Right hindlimb (tissue), 1 donor: ENCODE measurements at regions not wholly inside any gene's neighbourhood (a gene's known extent, or its start where the extent isn't known, plus 50 kb on each side); places are given as distances from the start of the nearest gene placed in this dataset.
"Not testable (repeated sequence)": the region's sequence is repeated elsewhere in the genome, so short reads cannot be mapped to it uniquely, and the experiment has no call there.

Experiments
- DNase-seq: peaks from one replicate; pipeline ENCODE4 v3.0.0-alpha.2; 2018

DNA sequence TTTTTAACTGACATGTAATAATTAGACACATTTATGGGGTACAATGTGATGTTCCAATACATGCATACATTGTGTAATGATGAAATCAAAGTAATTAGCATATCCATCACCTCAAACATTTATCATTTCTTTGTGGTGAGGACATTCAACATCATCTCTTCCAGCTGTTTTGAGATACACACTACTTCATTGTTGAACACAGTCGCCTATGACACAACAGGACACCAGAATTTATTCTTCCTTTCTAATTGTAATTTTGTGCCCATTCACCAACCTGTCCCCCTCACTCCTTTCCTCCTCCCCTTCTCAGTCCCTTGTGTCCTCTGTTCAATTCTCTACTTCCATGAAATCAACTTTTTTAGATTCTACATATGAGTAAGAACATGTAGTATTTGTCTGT lies 113.4 kb upstream of the CBLB start:
- no peak for DNase-seq

DNA sequence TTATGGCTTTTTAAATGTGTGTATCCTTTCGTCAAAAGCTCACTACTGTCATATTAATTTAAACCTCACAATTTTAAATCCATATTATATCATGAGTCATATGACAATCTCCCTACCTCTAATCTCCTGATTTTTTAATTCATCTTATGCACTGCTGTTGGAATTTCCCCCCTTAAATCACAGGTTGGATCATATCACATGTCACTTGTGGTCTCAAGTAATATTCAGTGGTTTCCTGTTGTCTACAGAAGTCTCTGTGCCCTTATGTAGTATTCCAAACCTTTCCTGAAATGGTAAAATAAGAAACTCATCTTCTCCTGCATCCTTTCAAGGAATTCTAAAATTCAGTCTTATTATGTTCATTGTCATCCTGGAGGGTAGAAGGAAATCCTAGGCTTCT lies 116.0 kb upstream of the CBLB start:
- DNase-seq = no peak

DNA sequence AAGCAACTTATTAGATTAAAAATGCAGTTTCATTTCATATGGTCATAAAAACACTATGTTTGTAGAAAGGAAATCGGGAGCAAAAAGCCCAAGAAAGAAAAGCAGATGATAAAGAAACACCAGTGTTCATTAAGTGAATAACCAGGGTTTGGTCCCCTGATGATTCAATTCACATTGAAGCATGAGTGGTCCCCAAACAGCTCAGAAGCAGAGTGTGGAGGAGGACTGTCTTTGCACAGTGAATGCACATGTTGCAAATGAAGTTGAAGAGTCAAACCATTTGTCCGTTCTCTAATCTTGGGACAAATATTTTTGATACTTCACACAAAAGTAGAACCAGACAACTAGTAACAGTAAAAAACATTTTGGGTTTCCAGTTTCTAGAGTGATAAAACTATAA lies 117.5 kb upstream of the CBLB start:
- not testable (repeated sequence) for DNase-seq

DNA sequence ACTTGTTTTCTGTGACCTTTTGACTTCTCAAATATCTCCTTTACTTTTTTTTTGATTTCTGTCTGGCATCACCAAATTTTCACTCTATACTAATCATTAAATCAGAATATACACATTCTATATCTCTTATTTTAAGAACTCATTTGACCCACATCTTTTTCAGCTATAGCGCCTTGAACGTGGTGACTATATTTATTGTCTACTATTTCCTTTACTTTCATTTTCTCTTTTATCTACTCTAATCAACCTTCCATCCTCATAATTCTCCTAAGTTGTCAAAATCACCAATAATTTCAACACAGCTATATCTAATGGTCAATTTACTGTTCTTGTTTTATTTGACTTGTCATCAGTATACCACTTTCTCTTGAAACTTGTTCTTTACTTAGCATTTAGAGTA lies 119.0 kb upstream of the CBLB start:
- DNase-seq = no peak

DNA sequence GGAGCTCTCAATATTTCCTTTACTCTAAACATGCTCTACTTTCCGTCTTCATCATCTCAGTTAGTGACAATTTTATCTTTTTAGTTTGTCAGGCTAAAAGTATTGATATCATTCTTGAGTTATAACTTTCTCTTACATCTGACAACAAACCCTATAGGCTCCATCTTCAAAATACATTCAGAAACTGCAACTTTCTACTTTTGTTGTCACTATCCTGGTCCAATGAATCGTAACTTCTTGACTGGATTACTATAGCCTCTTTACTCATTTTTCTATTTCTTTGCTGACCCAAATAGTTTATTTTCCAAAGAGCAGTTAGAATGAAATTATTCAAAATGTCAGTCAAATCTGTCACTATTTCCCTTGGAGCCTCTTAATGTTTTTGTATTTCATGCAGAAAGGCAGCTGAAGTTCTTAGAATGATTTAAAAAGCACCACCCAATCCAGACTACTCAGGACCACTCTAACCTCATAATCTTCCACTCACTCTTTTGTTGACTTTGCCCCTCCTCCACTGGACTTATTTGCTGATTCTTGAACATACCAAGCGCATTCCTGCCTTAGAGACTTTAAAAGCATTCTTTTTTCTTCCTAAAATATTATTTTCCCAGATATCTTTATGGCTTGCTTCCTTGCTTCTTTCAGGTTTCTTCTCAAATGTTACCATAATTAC lies 119.9 kb upstream of the CBLB start:
- no peak for DNase-seq

DNA sequence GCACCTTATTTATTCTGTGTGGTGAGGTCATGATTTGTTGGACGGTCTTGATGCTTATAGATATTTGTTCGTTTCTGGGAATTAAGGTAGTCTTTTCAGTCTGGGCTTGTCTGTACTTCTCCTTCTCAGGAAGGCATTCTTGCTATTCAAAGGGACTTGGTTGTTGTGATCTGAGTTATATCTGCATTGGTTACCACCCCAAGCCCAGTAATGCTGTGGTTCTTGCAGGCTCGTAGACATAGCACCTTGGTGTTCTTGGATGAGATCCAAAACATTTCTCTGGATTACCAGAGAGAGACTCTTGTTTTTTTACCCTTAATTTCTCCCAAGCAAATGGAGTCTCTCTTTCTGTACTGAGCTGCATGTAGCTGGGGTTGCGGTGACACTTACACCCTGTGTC lies 128.0 kb upstream of the CBLB start:
- DNase-seq = no peak

DNA sequence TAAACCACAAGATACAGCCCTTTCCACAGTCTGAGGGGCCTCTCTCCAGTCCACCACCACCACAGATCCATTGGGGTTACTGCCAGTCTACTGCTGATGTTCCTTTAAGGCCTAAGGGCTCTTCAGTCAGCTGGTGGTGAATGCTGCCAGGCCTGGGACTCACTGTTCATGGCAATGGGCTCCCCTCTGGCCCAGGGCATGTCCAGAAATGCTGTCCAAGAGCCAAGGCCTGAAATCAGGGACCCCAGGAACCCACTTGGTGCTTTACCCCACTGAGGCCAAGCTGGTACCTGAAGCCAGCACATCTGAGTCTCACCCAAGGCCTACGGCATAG lies 128.6 kb upstream of the CBLB start:
- no peak for DNase-seq

DNA sequence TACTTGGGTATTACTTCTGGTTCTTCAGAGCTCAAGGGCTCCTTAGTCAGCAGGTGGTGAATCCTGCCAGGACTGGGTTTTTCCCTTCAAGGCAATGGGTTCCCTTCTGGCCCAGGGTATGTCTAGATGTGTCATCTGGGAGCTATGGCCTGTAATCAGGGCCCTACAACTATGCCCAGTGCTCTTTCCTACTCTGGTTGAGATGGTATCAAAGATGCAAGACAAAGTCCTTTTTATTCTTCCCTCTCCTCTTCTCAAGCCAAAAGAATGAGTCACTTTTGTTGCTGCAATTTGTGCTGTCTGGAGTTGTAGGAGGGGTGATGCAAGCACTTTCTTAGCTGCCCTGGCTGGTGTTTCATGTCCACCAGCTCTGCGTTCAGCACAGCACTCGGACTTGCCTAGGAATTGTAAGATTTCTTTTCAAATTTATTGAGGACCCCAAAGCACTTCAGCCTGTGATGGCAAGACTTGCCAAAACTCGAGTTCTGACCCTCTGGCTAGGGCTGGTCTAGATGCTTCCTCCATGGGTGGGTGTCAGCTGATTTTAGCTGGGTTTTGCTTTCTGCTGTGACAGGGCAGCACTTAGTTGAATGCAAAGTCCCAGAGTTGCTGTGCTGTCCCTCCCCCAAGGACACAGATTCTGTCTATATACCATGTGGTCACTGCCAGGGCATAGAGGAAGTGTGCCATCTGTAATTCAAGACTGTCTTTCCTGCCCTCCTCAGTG lies 129.2 kb upstream of the CBLB start:
- no peak for DNase-seq

DNA sequence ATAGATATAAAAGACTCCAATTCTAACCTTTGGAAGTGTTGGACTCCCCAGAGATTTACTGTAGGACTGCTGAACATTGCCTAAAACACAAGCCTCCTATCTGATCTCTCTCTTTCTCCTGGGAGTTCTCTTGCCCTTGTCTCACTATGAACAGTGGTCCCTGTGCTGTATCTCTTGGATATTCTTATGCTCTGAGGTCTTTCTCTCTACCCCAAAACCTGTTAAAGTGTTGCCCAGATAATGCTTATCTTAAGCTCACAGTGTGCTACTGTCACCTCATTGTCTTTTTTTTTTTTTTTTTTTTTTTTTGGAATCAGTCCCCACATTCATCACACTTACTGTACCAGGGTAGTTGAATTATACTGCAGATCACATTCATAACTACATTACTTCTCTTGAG lies 131.0 kb upstream of the CBLB start:
- no peak for DNase-seq

DNA sequence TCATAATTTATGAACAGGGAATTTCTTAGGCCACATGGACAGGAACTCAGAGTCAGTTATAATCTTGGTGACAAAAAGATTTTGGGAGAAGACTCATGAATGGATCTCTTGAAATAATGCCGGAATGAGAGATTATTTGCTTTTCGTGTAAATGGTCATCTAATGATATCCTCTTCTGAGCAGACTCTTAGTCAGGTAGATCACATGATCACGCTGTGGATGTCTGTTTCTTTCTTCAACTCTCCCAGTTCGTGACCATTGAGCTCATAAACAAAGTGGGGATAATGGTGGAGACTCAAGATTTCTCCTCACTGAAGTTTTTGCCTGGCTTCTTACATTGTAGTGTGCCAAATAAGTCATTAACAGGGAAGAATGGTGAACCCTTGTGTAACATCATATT lies 133.1 kb upstream of the CBLB start:
- DNase-seq = no peak

DNA sequence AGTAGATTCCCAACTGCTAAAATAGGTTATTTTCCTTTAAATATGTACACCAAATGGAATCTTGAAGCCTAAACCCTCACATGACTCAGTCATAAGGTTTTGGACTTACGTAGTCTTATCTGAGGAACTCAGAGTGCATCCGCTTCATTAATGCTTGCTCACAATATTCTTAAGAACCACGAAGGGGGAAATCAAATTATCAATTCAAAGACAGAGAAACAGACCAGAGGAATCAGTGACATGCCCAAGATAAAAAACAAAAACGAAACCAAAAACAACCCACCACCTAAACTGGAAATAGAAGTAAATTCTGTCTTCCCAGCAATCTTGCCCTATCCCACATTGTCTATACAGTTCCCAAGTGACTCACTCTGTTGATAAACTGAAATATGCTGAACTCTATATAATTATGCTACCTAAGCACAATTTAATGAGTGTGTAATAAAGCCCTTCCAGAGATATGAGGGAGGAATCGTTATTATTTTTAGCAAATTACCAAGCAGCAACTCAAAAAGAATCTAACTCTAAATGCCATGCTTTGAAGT lies 135.4 kb upstream of the CBLB start:
- no peak for DNase-seq

DNA sequence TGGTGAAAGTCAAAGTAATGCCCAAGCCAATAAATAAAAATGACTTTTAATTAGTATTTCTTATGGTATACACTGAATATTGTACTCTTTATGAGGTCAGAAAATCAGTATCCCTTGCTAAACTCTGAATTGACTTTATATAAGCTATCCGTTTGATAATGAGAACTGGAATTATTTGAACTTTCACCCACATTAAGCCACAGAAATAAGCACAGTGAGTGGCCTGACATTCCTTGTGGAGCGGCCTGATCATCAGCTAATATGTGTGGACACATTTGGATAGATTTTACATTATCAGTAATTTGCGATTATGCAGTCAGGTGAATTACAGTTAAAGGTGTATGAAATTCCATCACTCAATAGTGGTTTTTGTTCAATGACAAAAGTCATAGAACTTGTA lies 136.0 kb upstream of the CBLB start:
- DNase-seq = no peak

DNA sequence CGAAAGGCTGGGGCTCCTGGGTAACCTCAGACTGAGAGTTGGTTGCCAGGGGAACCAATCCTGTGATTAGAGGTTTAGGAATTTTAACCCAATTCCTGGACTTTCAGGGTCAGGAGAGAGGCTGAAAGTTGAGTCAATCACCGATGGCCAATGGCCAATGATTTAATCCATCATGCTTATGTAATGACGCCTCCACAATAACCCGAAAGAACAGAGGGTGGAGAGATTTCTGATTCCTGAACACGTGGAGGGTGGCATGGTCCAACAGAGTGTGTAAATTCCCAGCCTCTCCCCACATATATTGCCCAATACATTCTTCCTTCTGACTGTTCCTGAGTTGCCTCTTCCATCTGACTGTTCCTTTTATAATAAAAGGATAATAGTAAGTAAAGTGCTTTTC lies 137.2 kb upstream of the CBLB start:
- DNase-seq = no peak

DNA sequence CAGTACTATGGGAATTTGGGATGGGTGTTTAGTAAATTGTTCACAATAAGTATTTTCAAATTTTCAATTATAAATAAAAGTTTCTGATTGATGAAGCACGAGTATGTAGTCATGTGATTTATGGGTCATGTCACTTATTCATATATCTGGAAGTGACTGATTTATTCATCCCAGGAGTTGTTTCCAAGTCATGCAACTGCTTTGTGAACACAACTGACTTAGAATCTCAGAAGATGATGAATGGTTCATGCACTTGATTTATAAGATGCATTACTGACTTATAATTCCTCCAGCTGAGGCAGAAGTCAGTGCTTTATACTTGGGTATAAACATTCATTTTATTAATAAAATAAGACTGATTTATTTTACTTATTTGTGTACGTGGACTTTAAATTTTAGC lies 137.8 kb upstream of the CBLB start:
- DNase-seq = no peak

DNA sequence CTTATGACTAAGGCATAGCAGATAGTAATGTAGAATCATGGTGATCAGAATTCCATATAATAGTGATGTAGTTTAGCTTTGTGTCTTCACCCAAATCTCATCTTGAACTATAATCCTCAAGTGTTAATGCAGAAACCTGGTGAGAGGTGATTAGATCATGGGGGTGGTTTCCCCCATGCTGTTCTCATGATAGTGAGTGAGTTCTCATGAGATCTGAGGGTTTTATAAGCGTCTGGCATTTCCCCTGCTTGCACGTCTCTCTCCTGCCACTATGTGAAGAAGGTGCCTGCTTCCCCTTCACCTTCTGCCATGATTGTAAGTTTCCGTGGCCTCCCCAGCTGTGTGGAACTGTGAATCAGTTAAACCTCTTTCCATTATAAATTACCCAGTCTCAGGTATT lies 138.7 kb upstream of the CBLB start:
- no peak for DNase-seq

DNA sequence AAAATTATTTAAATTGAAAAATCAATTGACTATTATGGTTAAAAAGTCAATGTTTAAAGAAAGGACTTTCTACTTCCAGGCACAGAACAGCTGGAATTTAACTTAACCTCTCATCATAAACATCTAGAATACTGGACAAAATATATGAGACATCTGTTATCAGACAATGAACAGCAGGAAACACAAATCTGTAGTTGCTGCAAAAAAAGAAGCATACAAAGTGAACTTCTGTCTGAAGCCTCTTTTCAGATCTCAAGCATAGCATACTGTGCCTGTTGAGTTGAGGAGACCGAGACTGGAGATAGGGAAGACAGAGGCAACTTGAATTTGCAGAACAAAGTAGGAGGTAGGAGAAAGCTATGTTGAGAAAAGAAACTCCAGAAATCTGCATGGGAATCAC lies 140.0 kb upstream of the CBLB start:
- DNase-seq = no peak

DNA sequence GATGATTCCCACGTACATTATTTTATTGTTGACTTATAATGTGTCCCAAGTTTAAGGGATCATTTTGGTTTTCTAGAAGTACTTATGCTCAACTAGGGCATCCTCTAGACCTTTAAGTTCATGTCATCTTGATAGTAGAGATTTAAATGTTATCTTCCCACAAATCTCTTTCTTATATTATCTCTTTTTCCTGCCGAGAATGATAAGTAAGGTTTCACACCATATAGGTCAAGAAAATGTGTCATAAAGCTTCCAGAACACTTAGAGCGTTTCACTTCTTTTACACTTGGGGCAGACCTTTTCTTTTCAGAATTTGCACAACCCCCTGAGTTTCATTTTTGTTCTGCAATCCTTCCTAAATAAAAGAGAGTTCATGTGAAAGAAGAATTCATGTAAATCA lies 142.0 kb upstream of the CBLB start:
- DNase-seq = no peak

DNA sequence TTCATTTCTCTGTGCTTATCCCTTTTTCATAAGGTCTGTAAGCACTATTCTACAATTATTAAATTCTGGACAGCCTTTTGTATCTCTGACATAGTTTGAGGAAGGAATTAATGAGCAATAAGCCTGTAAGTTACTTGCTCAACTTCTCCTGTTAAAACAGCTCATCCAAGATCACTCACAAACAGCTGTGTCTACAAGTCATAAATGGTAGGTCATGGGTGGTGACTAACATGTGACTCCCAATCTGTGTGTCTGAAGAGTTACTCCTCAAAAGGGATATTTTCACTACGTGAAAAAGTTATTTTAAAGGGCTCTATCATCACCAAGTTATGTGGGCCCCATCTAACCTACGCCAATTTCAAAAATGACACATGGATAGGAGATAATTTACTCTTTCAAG lies 145.2 kb upstream of the CBLB start:
- no peak for DNase-seq

DNA sequence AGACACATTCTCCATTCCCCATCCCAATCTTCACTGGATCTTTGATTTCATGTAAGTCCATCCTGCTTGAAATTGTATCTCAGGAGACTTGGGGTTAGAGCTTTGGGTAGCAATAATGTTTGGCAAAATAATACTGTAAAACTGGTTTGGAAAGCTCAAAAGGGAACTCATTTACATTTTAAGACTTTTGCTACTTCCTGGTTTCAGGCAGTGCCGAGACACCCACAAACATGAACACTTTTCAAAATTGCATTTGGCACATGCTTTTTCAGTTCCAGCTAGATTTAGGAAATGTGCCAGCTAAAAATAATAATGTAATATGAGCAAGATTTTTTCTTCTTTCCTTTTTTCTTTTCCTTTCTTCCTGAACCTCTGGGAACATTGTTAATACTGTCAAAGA lies 145.7 kb upstream of the CBLB start:
- DNase-seq = no peak

DNA sequence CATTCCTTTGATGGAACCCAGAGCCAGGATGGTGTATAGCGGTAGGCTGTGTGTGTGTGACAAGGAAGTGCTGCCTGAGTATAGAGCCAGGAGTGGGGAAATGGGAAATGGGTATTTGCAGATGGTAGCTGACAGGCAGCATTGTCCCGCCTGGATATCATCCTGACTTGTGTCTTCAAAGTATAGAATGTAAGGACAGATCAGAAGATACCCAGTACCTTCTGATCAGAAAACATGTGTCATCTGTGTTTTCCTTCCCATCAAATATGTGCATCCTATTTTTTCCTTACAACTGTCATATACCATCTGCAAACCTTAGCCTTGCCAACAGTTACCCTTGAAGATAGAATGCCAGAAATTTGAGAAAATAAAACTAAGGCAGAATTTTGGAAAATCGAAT lies 146.2 kb upstream of the CBLB start:
- no peak for DNase-seq

DNA sequence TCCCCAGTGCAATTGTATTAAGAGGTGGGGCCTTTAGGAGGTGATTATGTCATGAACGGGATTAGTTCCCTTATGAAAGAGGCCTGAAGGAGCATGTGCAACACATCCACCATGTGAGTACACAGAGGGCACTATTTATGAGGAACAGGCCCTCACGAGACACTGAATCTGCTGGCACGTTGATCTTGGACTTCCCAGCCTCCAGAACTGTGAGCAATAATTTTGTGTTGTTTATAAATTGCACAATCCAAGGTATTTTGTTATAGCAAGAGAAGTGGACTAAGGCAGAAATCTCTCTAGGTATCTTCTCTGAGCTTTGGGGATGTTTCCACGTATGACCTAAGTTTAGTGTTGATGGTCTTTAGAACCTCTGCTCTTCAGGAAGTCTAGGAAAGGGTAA lies 149.3 kb upstream of the CBLB start:
- DNase-seq = no peak

DNA sequence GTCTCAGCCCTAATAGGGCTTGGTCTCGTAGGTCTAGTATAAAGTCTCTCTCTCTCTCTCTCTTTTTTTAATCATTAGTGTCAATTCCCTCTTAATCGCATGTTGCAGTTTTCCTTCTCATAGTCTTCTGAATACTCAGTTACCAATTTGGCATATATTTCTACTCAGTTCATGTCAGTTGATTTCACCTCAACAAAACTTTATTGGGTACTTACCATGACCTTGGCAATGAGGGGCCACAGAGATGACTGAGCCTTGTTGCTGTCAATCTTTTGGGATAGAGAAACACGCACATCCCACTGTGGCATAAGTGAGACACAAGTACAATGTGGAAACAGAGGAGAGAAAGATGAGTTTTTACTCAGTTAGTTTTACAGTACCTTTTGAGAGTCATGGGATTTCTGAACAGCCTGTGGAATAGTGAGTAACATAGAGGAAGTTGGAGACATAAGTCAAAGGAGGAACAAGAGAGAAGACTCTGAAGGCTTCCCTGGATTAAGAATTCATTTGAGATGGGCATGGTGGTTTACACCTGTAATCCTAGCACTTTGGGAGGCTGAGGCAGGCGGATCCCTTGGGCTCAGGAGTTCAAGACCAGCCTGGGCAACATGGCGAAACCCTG lies 150.2 kb upstream of the CBLB start:
- no peak for DNase-seq

DNA sequence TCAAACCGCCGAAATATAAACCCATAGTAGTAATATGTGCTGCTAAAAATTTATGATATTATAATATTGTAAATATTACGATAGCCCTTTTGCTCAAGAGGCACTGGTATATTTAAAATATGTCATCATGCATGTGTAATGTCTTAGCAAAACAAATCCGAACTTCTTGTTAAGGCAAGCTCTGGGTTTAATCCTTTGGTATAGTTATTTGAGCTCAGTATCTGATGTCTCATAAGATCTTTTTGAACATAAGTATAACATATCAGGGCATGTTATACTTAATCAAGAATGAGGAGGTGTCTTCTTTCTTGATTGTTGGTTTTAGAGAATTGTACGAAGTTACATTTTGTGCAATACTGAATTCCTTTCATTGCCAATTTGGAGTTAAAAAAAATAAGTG lies 154.1 kb upstream of the CBLB start:
- no peak for DNase-seq

DNA sequence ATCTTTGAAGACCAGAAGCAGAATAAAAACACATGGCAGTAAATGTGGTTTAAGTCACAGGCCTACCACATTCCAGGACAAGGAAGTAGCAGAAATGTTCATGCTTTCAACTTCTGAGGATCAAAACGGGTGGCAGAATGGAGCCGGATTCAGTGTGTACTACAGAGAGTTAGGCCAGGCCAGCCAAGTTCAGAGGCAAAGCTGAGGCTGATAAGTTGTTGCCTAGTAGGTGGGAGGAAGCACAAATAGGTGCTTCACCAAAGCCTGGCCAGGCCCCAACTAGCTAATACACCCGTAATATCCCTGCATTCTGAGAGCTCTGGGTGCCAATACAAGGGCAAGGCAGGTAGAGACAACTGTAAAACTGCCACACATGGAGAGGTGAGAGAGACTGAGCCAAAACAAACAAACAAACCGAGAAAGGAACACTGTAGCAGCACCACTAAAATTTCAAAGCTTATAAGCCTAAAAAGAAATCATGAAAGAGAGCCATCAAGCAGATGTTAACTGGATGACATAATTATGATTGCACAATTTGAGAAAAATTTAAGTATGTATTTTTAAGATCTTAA lies 156.4 kb upstream of the CBLB start:
- no peak for DNase-seq
